ENCODE measurements at regions not wholly inside any gene's neighbourhood (a gene's known extent, or its start where the extent isn't known, plus 50 kb on each side); places are given as distances from the start of the nearest gene placed in this dataset.

DNA sequence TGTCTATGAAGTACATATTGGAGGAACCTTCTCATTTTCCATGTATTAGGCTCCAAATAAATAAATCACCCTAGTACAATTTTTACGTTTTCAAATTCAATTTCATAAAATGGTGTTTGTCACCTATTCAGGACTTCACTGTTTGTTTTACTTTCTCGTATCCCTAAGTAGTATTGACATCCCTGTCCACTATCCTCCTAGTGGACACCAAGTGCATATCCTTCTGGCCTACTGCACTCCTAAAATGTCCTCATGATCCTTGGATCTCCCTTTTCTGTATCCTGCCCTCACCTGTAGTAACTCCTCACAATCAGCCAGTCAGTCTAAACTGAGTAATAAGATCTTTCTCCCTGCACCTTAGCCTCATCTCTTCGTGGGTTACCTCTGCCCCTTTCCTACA is 539.9 kb downstream of the DMRTA1 start:
- H3K4me2 ChIP-seq (ENCODE audit: low read length) = no peak overlapping the region
- no peaks in the 10 kb centered on the region for H3K4me1 ChIP-seq (ENCODE audit: control insufficient read depth, low read length)
- no peaks in the 10 kb centered on the region for H3F3A ChIP-seq (ENCODE audit: control insufficient read depth, insufficient read depth)
- TF ChIP-seq EZH2phosphoT487 (IDR thresholded peaks at IDR 0.05; ENCODE audit: borderline replicate concordance, low read length) = no peak
- H3K4me3 ChIP-seq (ENCODE audit: low read length) = no peak overlapping the region
- H3K27ac ChIP-seq (ENCODE audit: low read depth, low read length) = no peak overlapping the region
- no peaks in the 10 kb centered on the region; the same call in 1 of the 2 replicates for H3K9me2 ChIP-seq (replicated peaks; ENCODE audit: control insufficient read depth, low read length)
- H3K36me3 ChIP-seq (ENCODE audit: control insufficient read depth, low read length) = no peaks in the 10 kb centered on the region
- no peaks in the 10 kb centered on the region for H3K9me3 ChIP-seq (ENCODE audit: control insufficient read depth, insufficient read depth, low read length)
- H4K20me1 ChIP-seq (ENCODE audit: control insufficient read depth, insufficient read depth, low read depth, low read length) = no peaks in the 10 kb centered on the region
- no peaks in the 10 kb centered on the region for H3K79me2 ChIP-seq (ENCODE audit: control insufficient read depth, low read length)
- H3K27me3 ChIP-seq (ENCODE audit: control insufficient read depth, low read length) = no peaks in the 10 kb centered on the region

DNA sequence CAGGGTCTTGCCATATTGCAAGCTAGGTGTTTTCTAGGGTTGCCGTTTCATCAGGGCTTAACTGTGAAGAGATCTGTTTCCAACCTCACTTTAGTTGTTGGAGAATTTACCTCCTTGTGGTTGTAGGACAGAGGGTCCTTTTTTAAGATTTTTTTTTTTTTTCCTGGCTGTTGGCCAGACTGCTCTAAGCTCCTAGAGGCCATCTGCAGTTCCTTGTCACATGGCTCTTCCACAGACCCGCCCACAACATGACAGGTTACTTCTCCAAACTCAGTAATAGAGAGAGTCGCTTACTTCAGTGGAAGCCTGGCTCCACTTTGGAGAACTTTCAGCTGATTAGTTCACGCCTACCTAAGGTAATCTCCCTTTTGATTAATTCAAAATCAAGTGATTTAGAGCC is 543.7 kb downstream of the DMRTA1 start:
- Histone ChIP-seq H3K27ac (ENCODE audit: low read depth, low read length) (no peak overlapping the region), H3K4me3 (ENCODE audit: low read length) (no peak overlapping the region), H3K27me3 (ENCODE audit: control insufficient read depth, low read length) (no peaks in the 10 kb centered on the region)

GRCh38 chr9:22992780-22993179 is 546.2 kb downstream of the DMRTA1 start:
- H3K4me3 ChIP-seq (ENCODE audit: low read length) = no peak overlapping the region
- H3K9me3 ChIP-seq (ENCODE audit: control insufficient read depth, insufficient read depth, low read length) = no peaks in the 10 kb centered on the region
- H3K27ac ChIP-seq (ENCODE audit: low read depth, low read length) = no peak overlapping the region
- H4K20me1 ChIP-seq (ENCODE audit: control insufficient read depth, insufficient read depth, low read depth, low read length) = no peaks in the 10 kb centered on the region
- no peaks in the 10 kb centered on the region for H3K27me3 ChIP-seq (ENCODE audit: control insufficient read depth, low read length)
- H3K9me2 ChIP-seq (replicated peaks; ENCODE audit: control insufficient read depth, low read length) = no peaks in the 10 kb centered on the region; the same call in 1 of the 2 replicates
- no peak overlapping the region for H3K4me2 ChIP-seq (ENCODE audit: low read length)
- no peaks in the 10 kb centered on the region for H3K4me1 ChIP-seq (ENCODE audit: control insufficient read depth, low read length)
- TF ChIP-seq EZH2phosphoT487 (IDR thresholded peaks at IDR 0.05; ENCODE audit: borderline replicate concordance, low read length) = no peak
- TF ChIP-seq, protein P1, sequence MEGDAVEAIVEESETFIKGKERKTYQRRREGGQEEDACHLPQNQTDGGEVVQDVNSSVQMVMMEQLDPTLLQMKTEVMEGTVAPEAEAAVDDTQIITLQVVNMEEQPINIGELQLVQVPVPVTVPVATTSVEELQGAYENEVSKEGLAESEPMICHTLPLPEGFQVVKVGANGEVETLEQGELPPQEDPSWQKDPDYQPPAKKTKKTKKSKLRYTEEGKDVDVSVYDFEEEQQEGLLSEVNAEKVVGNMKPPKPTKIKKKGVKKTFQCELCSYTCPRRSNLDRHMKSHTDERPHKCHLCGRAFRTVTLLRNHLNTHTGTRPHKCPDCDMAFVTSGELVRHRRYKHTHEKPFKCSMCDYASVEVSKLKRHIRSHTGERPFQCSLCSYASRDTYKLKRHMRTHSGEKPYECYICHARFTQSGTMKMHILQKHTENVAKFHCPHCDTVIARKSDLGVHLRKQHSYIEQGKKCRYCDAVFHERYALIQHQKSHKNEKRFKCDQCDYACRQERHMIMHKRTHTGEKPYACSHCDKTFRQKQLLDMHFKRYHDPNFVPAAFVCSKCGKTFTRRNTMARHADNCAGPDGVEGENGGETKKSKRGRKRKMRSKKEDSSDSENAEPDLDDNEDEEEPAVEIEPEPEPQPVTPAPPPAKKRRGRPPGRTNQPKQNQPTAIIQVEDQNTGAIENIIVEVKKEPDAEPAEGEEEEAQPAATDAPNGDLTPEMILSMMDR (IDR thresholded peaks at IDR 0.05; ENCODE audit: low read depth, low read length, poor library complexity, severe bottlenecking) = no peak
- no peaks in the 10 kb centered on the region for H3F3A ChIP-seq (ENCODE audit: control insufficient read depth, insufficient read depth)
- H3K36me3 ChIP-seq (ENCODE audit: control insufficient read depth, low read length) = no peaks in the 10 kb centered on the region
- no peaks in the 10 kb centered on the region for H3K79me2 ChIP-seq (ENCODE audit: control insufficient read depth, low read length)

More for the DNA sequence above, 543.7 kb downstream of the DMRTA1 start:
- no peaks in the 10 kb centered on the region for H4K20me1 ChIP-seq (ENCODE audit: control insufficient read depth, insufficient read depth, low read depth, low read length)
- no peaks in the 10 kb centered on the region for H3K36me3 ChIP-seq (ENCODE audit: control insufficient read depth, low read length)
- no peaks in the 10 kb centered on the region for H3K9me3 ChIP-seq (ENCODE audit: control insufficient read depth, insufficient read depth, low read length)
- no peak overlapping the region for H3K4me2 ChIP-seq (ENCODE audit: low read length)
- H3K4me1 ChIP-seq (ENCODE audit: control insufficient read depth, low read length) = no peaks in the 10 kb centered on the region
- H3K9me2 ChIP-seq (replicated peaks; ENCODE audit: control insufficient read depth, low read length) = no peaks in the 10 kb centered on the region; the same call in 1 of the 2 replicates
- no peak for TF ChIP-seq EZH2phosphoT487 (IDR thresholded peaks at IDR 0.05; ENCODE audit: borderline replicate concordance, low read length)
- TF ChIP-seq, protein P1 (IDR thresholded peaks at IDR 0.05; ENCODE audit: low read depth, low read length, poor library complexity, severe bottlenecking) = no peak
- H3F3A ChIP-seq (ENCODE audit: control insufficient read depth, insufficient read depth) = no peaks in the 10 kb centered on the region
- H3K79me2 ChIP-seq (ENCODE audit: control insufficient read depth, low read length) = no peaks in the 10 kb centered on the region

DNA sequence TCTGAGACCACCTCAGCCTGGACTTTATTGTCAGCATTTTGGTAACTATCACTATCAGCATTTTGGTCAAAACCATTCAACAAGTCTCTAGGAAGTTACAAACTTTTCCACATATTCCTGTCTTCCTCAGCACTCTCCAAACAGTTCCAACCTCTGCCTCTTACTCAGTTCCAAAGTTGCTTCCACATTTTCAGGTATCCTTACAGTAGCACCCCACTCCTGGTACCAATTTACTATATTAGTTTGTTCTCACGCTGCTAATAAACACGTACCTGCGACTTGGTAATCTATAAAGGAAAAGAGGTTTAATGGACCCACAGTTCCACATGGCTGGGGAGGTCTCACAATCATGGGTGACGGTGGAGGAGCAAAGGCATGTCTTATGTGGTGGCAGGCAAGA is 551.3 kb downstream of the DMRTA1 start:
- Histone ChIP-seq H3K4me1 (ENCODE audit: control insufficient read depth, low read length) (no peaks in the 10 kb centered on the region), H3K9me3 (ENCODE audit: control insufficient read depth, insufficient read depth, low read length) (no peaks in the 10 kb centered on the region; the same call in 1 of the 2 replicates), H3K4me3 (ENCODE audit: low read length) (no peak overlapping the region), H4K20me1 (ENCODE audit: control insufficient read depth, insufficient read depth, low read depth, low read length) (no peaks in the 10 kb centered on the region), H3K9me2 (replicated peaks; ENCODE audit: control insufficient read depth, low read length) (no peaks in the 10 kb centered on the region), H3K79me2 (ENCODE audit: control insufficient read depth, low read length) (no peaks in the 10 kb centered on the region), H3K36me3 (ENCODE audit: control insufficient read depth, low read length) (no peaks in the 10 kb centered on the region), H3K27me3 (ENCODE audit: control insufficient read depth, low read length) (no peaks in the 10 kb centered on the region), H3K4me2 (ENCODE audit: low read length) (no peak overlapping the region), H3F3A (ENCODE audit: control insufficient read depth, insufficient read depth) (no peaks in the 10 kb centered on the region), H3K27ac (ENCODE audit: low read depth, low read length) (no peak overlapping the region)
- TF ChIP-seq EZH2phosphoT487 (IDR thresholded peaks at IDR 0.05; ENCODE audit: borderline replicate concordance, low read length) = no peak
- TF ChIP-seq, protein P1 (IDR thresholded peaks at IDR 0.05; ENCODE audit: low read depth, low read length, poor library complexity, severe bottlenecking) = no peak

All from DOHH2 (cell line).